Cardiac fibroblast (primary cell): ENCODE measurements at regions not wholly inside any gene's neighbourhood (a gene's known extent, or its start where the extent isn't known, plus 50 kb on each side); places are given as distances from the start of the nearest gene placed in this dataset.
A peak's percentile ranks its signal among the peaks of the same experiment; 100 is the strongest.

Source experiments
- DNase-seq, 2 donors: peaks; one replicate each; pipeline versions ENCODE4 v3.0.0 to v3.0.0-alpha.2; 2010; ENCODE audit warnings: low read depth in 2 of 2
- H3K4me3 ChIP-seq, 2 donors: replicated peaks in 1 of 2; 1 replicate in 1 of 2; 2 replicates in 1 of 2; pipeline ENCODE4 v1.5.1; 2011; ENCODE audit warnings: low read depth in 2 of 2, low read length in 2 of 2, mild to moderate bottlenecking in 2 of 2, moderate library complexity in 1 of 2
- TF ChIP-seq, protein P1 (sequence below): IDR thresholded peaks from one replicate; pipeline ENCODE4 v1.5.1; 2011; ENCODE audit warnings: low read depth, mild to moderate bottlenecking, low read length, inconsistent platforms

- TF ChIP-seq, protein P1, sequence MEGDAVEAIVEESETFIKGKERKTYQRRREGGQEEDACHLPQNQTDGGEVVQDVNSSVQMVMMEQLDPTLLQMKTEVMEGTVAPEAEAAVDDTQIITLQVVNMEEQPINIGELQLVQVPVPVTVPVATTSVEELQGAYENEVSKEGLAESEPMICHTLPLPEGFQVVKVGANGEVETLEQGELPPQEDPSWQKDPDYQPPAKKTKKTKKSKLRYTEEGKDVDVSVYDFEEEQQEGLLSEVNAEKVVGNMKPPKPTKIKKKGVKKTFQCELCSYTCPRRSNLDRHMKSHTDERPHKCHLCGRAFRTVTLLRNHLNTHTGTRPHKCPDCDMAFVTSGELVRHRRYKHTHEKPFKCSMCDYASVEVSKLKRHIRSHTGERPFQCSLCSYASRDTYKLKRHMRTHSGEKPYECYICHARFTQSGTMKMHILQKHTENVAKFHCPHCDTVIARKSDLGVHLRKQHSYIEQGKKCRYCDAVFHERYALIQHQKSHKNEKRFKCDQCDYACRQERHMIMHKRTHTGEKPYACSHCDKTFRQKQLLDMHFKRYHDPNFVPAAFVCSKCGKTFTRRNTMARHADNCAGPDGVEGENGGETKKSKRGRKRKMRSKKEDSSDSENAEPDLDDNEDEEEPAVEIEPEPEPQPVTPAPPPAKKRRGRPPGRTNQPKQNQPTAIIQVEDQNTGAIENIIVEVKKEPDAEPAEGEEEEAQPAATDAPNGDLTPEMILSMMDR: no peak
- DNase-seq: no peak
- no peak overlapping the region for H3K4me3 ChIP-seq
Observed at GRCh38 chr11:119513131-119513805, 90.3 kb upstream of the THY1 start.

DNA sequence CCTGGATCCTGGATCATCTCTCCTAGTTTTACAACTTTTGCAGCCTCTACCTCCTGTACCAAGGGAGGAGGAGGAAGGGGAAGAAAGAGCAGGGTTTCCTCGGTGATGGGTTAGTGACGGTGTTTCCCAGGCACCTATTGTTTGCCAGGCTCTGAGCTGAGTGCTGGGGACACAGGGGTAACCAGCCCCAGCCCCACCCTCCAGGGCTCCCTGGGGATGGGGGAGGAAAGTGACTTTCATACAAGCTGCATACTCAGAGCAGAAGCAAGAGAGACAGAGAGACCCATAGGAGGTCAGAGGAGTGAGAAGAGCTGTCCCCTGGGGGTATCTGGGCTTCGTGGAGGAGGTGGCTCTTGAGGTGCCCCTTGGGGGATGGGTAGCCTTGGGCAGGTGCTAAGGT lies 89.4 kb upstream of the THY1 start:
- no peak overlapping the region for H3K4me3 ChIP-seq
- no peak for DNase-seq
- TF ChIP-seq, protein P1: no peak

DNA sequence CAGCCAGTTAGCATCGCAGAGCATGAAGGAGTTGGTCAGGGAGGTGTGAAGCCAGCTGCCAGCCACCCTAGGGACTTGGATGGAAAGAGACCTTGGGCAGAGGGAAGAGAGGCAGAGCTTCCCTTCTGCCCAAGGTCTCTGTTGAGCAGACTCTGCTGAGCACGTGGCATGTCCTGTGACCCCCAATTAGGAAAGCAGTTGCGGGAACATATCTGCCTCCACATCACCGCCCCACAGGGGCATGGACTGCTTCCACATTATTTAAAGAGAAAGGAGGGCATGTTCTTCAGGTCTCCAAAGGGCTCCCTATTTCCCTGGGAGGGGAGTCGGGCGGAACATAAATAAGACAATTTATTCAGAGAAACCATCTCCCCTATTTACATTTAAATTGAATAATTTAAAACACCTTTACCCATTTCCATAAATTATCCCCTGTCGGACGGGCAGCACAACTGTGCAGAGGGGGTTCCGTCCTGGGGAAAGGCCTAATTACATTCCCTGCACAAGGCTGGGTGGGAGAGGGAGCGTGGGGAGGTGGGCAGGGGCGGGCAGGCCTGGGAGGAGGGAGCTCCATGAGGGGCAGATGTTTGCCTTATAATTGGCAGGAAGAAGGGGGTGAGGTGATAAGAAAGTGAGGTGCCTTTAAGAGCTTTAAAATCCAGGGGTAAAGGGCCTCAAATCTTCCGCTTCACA lies 88.8 kb upstream of the THY1 start:
- DNase-seq: no peak
- no peak overlapping the region for H3K4me3 ChIP-seq
- TF ChIP-seq, protein P1: no peak

- DNase-seq: peak; percentile 87 to 93
- TF ChIP-seq, protein P1: no peak
- no peak overlapping the region for H3K4me3 ChIP-seq
Observed at GRCh38 chr11:119509969-119510401, 87.0 kb upstream of the THY1 start.

DNA sequence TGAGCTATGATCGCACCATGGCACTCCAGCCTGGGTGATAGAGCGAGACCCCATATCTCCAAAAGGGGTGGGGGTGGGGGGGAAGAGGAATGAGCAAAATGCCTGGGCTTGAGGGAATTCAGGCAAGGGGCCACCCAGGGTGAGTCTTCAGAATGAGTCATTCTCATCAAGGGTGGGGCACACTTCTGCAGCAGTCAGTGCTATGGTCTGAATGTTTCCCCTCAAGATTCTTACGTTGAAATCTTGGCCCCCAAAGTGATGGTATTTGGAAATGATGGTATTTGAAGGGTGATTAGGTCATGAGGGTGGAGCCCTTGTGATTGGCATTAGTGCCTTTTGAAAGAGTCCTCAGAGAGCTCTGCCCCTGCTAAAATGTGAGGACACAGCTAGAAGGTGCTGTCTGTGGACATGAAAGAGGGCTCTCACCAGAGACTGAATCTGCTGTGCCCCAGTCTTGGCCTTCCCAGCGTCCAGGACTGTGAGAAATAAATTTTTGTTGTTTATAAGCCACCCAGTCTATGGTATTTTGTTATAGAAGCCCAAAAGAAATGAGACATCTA lies 86.4 kb upstream of the THY1 start:
- TF ChIP-seq, protein P1: no peak
- H3K4me3 ChIP-seq: no peak overlapping the region
- DNase-seq: peak; percentile 51 to 56

- no peak overlapping the region for H3K4me3 ChIP-seq
- DNase-seq: peak in 1 of 2 donors; percentile 18
- TF ChIP-seq, protein P1: no peak
Observed at GRCh38 chr11:119506436-119506835, 83.5 kb upstream of the THY1 start.
